ENCODE measurements at regions not wholly inside any gene's neighbourhood (a gene's known extent, or its start where the extent isn't known, plus 50 kb on each side); places are given as distances from the start of the nearest gene placed in this dataset.

DNA sequence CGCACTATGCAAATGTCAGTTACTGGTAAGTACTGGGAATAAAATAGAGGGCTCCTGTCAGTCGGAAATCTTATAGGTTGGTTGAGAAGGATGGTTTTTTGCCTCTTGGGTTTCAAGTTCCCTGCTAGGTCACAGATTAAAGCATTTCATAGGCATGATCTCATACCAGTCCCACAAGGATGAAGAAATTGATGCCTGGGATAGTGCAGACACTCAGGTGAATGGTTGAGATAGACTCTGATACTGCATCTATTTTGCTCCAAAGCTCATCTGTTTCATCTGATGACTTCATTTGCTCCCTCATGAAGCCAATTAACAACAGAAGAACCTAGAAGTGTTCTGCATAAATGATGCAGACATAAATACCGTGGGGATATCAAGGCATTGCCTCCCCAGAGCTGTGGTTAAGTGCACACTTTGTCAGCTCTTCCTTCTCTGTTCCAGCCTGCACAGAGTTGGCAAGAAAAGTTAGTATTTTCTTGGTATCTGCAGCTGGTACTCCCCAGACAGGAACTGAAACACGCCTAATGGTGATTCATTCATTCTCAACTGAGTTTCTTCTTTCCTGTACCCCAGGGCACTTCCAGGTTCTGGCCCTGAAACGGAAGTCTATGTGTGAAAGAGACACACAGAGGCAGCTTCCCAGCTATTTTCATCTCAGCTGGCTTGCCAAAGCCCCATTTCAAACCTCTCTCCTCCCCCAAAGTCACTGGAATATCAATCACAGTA, 418.3 kb upstream of the SALL1 start:
- DNase-seq = no peak

DNA sequence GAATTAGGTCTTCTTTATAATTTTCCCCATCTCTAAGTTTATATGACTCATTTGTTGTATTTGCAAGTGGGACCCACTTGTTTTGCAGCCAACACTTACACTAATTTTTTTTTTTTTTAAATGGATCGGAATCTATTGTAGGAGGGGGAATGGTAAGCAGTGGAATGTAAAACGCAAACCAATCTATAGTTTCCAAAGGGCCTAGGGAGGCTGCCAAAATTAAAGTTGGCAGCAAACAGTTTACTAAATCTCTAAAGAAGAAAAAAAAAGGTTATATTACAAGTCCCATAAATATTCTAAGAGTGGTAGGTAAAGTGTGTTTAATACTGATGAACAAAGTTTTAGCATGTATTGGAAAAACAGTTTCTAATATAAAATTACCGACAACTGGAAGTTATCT, 416.8 kb upstream of the SALL1 start:
- DNase-seq = no peak

DNA sequence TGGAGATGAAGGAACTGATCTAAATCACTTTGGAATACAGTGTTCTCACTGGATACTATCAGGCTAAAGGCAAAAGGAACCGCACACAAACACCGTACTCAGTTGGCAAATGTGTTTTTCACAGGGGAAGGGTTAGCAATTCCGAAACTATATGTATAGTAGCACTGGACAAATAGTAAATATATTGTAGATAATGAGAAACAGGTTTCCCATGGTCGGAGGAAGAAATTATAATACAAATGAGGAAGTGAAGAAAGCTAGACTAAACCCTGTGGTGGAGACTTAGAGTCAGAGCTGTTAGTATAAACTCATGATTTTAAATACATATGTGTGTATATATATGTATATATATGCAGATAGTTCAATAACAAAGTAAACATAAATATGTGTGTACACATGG, 414.1 kb upstream of the SALL1 start:
- no peak for DNase-seq

DNA sequence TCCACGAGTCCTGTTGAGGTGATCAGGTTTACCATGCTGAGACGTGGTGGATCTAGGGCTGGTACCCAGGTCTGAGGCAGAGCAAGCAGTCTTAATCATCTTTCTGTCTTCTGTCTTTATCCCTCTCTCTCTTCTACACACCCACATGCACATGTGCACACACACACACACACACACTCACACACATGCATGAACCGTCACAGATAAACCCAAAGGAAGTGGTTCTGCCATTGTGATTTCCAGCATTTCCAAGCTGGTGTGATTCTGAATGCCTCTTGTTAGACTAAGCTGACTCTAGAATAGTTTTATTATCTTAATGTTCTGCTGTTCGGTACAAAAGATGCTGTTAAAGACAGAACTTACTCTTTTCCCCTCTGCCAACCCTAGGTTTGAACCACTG, 411.8 kb upstream of the SALL1 start:
- DNase-seq = no peak

DNA sequence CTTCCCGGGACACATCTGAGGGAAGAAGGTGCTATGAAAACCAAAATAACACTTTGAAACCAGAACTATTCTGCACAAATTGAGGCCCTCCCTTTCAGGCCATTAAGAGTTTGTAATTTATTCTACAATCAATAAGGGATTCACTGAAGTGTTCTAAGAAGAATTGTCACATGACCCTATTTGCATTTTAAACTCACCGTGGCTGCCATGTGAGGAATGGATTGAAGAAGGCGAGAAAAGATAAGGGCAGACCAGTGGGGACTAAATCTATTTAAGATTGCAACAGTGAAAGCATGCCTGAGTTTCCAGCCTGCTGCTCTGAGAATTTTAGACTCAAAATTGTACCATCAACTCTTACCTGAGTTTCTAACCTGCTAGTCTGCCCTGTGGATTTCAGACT, 408.8 kb upstream of the SALL1 start:
- no peak for DNase-seq

DNA sequence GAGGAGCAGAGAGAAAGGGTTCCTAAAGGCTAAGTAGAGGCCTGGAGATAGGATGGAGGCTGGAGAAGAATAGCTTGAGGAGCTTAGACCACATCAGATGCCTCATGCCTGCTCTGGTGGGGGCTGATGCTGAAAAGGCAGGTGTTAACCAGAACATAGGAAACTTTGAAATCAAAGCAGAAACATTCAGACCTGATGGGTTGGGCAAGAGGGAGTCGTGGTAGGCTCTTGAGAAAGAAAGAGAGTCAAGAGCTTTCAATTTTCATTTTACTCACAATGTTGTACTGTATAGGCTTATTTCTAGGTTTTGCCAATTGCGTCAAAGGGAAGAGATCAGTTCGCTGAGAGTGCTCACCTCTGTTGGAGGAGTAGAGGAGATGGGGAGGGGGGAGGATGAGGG, 406.6 kb upstream of the SALL1 start:
- no peak for DNase-seq

DNA sequence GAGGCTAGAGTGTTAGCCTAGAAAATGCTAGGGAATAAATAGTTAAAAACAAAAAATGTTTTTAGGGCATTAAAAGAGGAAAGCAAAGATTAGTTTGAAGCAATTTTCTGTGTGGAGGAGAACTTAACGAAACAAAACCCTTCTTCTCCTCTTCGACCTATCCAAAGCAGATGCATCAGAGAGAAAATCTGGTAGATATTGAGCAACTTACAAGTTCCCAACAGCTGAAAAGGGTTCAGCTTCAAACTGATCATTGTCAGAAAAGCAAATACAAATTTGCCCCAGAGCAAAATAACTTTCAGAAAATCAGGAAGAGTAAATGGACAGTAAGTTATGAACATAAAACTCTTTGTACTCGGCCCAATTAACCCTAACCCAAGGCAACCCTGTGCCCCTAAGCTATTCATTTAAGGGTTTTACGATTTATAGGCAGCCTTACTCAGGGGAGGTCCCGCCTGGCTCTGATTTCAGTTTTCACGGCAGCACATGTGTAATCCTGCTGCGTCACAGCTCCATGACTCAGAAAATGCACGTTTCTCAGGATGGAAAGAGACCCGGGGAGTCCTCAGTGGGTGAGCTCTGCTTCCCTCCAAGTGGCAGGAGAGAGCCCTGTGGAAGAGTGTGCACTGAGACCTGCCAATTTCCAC, 405.7 kb upstream of the SALL1 start:
- DNase-seq = no peak

DNA sequence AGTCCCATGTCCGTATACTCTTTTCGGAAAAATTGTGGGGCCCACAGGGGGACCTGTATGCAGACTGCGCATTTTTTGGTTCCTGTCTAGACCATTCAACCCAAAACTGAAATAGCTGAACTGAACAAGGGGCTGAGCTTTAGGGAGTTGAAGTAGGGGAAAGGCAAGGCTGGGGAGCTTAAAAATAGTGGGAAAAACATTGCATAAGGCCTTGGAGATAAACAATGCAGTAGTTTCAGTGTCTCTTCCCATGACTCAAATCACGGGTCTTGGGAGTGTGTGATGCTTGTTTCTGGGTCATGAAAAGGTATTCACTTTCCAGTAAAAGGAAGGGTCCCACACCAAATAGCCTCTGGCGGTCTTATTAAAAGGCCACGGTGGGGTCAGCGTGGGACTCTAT, 402.8 kb upstream of the SALL1 start:
- DNase-seq = no peak

DNA sequence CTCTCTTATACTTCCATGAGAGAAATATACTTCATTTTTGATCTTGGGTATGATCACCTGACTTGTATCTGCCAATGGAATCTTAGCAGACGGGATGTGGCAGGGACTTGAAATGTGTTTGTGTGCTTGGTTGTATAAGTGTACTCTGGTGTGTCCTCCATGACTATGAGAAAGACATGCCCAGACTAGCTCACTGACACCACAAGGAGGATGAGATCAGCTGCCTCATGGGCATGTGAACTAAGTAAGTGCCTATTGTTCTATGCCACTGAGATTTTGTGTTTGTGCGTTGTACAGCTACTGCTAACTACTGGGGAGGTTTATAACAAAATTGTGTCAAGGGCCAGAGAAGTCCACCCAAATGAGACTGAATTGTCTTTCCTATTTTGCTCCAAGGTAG, 402.2 kb upstream of the SALL1 start:
- DNase-seq = no peak

DNA sequence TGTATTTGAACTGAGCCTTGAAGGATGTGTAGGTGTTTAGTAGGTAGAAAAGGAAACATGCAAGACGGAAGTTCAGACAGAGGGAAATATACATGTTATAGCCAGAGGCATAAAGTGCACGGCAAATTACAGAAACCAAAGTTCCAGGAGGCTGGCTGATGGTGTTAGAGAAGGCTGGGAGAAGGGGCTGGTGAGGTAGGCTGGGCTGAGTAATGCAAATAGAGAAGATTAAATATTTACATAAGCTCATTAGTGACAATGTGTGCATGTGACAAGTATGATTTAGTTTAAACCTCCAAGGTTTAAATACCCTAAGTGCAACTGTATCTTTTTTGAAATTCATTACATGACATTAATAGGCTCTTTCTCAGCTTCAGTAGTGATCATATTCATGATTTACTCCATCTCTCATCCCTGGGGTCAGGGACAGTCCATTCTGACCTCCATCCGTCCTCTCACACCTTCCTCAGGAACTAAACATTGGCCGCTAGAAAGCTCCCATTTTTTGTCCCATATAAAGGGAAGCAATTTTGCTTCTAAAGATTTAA, 399.8 kb upstream of the SALL1 start:
- DNase-seq = no peak

DNA sequence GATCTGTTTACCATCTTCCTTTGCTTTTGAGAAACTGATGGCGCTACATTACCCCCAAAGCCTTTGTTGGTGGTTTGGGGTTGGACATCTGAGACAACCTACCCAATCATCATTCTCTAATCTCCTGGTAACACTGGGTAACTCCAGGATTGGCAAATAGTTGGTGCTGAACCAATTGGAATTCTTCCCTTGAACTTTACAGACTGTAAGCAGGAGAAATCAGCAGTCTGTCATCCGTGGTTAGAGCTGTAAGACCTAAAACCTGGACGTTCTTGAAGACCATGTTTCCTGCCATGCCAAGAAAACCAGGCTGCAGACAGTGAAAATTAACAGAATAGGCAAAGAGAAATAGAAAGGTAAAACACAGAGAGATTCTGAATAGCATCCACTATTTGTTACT, 398.8 kb upstream of the SALL1 start:
- DNase-seq = no peak

DNA sequence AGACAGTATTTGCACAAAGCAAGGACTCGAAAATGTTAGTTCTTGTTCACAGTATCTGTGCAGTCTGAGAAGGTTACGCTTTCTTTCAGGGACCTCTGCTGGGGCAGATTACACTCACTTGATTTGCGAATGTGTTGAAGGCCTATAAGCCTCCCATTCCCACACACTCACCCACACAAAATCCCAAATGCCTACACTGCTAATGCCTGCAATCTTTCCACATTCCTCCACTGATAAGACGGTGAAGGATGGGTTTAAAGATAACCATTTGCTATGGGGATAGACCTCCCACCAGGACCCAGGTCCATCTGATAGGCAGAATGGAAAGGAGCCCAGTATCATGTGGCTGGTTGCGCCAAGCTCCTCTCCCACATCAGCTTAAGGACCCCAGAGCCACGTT, 394.9 kb upstream of the SALL1 start:
- DNase-seq = no peak

DNA sequence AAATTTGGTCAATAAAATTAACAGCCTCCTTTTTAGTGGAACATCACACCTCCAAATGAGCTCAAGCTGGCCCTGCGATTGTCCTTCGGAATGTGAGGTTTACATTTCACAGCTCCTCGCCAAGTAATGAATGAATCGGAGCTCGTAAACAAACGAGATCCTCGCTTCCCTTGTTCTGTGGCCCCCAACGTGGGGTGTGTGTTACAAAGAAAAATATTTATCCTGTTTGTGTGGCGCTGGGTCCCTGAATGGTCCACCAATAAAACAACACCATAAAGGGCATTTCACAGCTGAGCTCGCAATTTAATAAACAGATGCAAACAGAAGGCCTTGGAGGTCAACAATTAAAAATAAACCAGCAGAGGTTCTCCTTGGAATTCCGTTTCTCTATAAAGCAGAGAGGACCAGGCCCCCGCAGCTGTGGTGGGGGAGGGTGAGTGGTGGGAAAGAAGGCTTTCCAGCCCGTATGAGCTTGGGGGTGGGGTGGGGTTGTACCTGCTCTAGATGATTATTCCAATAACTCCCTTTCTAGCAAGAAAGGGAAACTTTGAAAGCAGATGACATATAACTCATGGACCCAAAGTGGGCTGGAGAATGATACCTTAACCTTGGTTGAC, 393.9 kb upstream of the SALL1 start:
- DNase-seq = no peak

DNA sequence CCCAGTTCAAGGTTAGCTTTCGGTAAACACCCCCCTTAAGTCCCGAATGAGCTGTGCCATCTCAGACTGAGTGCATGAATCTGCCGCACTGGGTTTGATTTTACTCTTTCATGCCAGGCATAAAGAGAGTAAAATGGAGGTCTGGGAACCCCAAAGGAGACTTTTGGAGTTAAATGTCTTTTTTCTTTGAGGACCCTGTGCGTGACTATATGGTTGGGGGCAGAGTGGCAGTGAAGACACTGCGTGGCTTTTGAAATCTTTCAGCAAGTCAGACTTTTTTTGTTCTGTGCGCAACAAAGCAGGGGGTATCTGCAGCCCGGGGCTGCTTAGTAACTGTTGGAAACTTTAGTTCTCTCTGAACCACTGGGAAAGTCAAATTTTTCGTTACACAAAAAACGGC, 392.9 kb upstream of the SALL1 start:
- DNase-seq = no peak

DNA sequence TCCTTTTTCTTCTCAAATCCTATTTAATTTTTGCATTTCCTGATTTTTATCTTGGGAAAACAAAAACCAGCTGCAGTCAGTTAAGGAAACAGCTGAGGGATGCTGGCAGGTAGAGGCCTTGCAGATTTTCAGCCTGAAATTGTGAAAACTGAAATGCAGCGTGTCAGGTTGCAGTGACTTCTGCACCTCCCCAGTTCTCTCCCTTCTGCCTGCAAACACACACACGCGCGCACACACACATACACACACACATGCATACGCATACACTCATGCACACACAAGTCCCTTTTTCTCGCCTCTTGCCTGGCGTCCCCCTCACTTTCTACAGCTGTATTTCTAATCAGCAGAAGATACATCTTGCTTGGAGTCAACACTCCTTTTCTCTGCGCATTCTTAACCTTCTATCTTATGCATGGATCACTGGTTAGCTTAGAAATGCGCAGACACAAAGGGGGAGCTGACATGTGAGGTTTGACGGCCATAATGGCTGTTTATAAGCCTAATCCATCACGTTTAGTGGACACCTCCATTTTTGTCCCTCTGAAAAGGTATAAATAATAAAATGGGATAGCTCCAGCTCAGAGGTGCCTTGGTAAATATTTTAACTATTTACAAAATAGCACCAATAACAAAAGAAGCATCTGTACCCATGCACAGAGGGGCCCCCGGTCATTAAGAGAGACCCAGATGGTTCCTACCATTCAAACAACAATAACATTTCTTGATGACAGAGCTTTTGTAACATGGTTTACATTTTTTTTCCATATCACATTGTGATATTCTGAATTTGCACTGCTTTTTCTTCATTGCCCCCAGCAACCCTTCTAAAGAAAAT, 392.1 kb upstream of the SALL1 start:
- no peak for DNase-seq

DNA sequence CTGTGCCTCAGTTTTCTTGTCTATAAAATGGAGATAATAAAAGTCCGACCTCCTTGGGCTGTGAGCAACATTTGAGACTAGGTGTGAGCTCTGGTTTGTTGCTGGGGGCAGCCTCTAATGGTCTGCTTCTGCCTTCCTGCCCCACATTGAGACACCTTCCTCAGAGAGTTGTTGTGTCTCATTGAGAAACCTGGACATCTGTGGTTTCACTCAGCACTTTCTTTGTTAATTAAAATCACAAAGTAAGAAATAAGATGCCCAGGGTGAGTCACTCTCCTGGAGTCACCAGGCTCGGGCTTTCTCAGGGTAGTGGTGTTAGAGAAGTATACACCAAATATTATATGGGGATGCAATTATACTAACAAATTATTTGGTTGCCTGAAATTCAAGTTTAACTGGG, 389.2 kb upstream of the SALL1 start:
- DNase-seq = no peak

DNA sequence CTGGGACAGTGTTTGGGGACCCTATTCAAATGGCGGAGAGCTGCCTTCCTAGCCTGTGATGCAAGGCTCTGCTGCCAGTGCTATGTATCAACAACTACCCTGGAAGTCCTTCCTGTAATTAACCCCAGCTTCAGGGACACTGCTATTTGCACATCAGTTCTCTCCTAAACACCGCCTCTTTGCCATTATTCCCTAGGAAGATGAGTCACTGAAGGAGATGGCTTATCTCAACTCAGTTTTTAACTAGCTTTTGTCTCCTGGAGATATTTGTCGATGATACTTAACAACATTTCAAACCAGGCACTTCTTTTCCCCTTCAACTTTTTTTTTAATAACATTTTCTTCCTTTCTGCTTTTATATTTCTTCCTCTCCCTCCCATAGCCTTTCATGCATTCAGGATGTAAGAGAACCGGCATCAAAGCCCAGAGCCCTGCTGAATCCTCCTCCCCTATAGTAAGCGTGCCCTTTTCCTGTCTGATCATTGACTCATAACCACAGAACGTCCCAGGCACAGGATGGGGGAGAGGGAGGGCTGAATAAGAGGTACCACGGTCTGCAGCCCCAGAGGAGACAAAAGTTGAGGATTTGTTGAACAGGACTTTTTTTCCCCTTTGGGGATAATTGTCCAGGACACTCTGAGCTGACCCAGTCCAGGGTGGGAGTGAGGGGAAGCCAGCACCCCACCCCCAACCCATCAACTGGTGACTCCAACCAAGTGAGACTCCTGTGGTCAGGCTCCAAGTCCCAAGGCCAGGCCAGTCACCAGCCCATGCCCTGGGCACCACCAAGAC, 387.8 kb upstream of the SALL1 start:
- no peak for DNase-seq

DNA sequence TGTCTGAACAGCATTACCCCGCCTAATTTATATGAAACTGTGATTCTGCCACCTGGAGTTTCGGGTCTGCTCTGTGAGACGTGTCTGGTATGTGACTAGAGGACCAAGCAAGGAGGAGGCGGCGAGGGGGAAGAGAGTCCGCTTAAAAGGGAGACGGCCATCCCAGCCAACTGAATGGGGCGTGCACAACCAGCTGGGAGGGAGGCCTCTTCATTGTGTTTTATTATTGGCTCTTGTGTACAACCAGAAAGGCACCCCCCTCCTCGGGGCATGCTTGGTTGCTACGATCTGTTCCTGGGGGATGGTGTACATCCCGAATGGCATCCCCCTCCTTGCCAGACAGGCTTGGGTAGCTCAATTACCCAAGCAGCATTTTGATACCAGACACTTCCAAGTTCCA, 384.5 kb upstream of the SALL1 start:
- no peak for DNase-seq

DNA sequence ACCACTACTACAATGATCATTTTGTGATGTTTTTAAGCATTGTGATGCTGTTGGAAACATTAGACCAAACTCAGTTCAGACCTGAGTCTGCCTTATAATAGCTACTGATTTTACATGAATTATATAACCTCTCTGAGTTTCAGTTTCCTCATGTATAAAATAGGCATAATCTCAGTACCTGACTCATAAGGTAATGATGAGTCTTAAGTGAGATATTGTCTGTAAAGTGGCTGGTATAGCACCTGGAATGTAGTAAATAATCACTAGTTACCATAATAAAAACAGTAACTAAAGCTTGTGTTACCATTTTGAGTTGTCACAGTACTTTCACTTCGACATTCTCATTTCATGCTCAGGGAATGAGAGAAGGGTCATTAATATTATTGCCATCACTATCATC, 381.5 kb upstream of the SALL1 start:
- no peak for DNase-seq

DNA sequence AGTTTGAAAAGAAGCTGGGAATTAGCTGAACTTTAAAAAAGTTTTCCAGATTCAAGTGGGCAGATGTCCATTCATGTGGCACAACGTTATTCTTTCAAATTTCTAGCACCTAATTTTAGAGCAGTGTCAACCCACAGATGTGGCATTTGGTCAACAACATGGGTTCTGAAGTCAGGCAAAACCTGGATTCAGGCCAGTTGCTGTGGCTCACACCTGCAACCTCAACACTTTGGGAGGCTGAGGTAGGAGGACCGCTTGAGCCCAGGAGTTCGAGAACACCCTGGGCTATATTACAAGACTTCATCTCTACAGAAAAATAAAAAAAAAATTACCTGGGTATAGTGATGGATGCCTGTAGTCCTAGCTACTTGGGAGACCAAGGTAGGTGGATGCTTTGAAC, 380.2 kb upstream of the SALL1 start:
- DNase-seq = no peak

DNA sequence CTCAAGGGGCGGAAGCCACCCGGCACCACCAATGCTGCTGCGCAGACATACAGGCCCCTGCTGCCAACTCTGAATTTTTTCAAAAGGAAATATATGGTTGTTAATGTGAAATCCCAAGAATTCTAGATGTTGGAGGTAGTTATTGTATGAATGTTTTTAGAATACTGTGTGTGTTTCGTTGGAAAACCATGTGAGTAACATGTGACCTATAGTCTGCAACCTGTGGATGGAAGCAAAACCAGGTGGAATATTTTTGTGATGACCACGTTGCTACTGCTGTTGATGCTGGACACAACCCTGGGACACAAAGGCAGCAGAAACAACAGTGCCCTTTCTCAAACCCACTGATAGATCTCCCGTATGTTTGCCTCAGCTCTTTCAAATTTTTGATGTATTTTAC, 376.3 kb upstream of the SALL1 start:
- DNase-seq = no peak

DNA sequence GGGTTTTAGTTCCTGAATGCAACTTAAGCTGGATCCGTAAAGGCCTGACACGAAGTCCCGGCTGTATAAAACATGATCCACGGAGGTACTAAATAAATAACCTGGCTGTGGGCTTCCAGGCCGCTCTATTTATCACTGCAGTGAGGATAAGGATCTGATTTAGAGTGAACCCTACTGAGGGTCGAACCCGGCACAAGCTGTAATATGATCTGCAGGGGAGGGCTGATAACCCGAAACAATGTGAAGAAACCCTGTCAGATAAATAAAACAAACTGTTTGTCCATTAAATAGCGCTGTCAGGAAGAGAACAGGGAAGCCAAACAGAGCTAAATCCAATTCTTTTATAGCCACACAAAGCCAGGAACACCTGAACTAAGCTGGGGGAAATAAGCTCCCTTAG, 375.6 kb upstream of the SALL1 start:
- no peak for DNase-seq

Data from stimulated activated CD4-positive, alpha-beta T cell treated with anti-CD3 and anti-CD28 coated beads, Interleukin-4, amount 100 ng/mL, for 4 hours (primary cell).